NCI-H2171 treated with DMSO at 0.1 percent for 48 hours (cell line): ENCODE measurements at regions not wholly inside any gene's neighbourhood (a gene's known extent, or its start where the extent isn't known, plus 50 kb on each side); places are given as distances from the start of the nearest gene placed in this dataset.

Source experiments
- DNase-seq: peaks from one replicate; lab custom pipeline; 2025; lab: John Stamatoyannopoulos, UW

GRCh38 chr2:185384822-185385560 is 353.6 kb upstream of the FSIP2 start:
- no peak for DNase-seq

- DNase-seq = no peak
Measured at GRCh38 chr2:185388226-185388625, 350.4 kb upstream of the FSIP2 start.

GRCh38 chr2:185391543-185391942 is 347.1 kb upstream of the FSIP2 start:
- DNase-seq = no peak

- no peak for DNase-seq
Measured at GRCh38 chr2:185393091-185393490, 345.5 kb upstream of the FSIP2 start.

GRCh38 chr2:185402474-185402873 is 336.1 kb upstream of the FSIP2 start:
- DNase-seq = no peak

GRCh38 chr2:185404578-185404977 is 334.0 kb upstream of the FSIP2 start:
- DNase-seq = no peak

- DNase-seq = no peak
Measured at GRCh38 chr2:185417111-185417510, 321.5 kb upstream of the FSIP2 start.

- DNase-seq = no peak
Measured at GRCh38 chr2:185417688-185418087, 320.9 kb upstream of the FSIP2 start.

- DNase-seq = peak; percentile 58
Measured at GRCh38 chr2:185424958-185425629, 313.5 kb upstream of the FSIP2 start.

- DNase-seq = no peak
Measured at GRCh38 chr2:185428000-185428399, 310.6 kb upstream of the FSIP2 start.

GRCh38 chr2:185433824-185434223 is 304.8 kb upstream of the FSIP2 start:
- DNase-seq = no peak

GRCh38 chr2:185436787-185437372 is 301.7 kb upstream of the FSIP2 start:
- no peak for DNase-seq

- no peak for DNase-seq
Measured at GRCh38 chr2:185441486-185442005, 297.1 kb upstream of the FSIP2 start.

GRCh38 chr2:185456517-185456916 is 282.1 kb upstream of the FSIP2 start:
- no peak for DNase-seq

- no peak for DNase-seq
Measured at GRCh38 chr2:185463481-185463880, 275.1 kb upstream of the FSIP2 start.

GRCh38 chr2:185466915-185467314 is 271.7 kb upstream of the FSIP2 start:
- no peak for DNase-seq

- DNase-seq = no peak
Measured at GRCh38 chr2:185471441-185471840, 267.2 kb upstream of the FSIP2 start.

GRCh38 chr2:185472574-185472973 is 266.0 kb upstream of the FSIP2 start:
- no peak for DNase-seq

- DNase-seq = no peak
Measured at GRCh38 chr2:185473838-185474237, 264.8 kb upstream of the FSIP2 start.

GRCh38 chr2:185475914-185476313 is 262.7 kb upstream of the FSIP2 start:
- DNase-seq = peak; percentile 70

GRCh38 chr2:185477452-185477851 is 261.2 kb upstream of the FSIP2 start:
- DNase-seq = no peak

GRCh38 chr2:185484602-185485001 is 254.0 kb upstream of the FSIP2 start:
- peak; percentile 5 for DNase-seq

GRCh38 chr2:185502351-185502750 is 236.3 kb upstream of the FSIP2 start:
- peak; percentile 69 for DNase-seq
